Activated CD4-positive, alpha-beta T cell treated with anti-CD3 and anti-CD28 coated beads, Interleukin-2, amount 50 U/mL, for 16 hours (primary cell): ENCODE measurements at regions not wholly inside any gene's neighbourhood (a gene's known extent, or its start where the extent isn't known, plus 50 kb on each side); places are given as distances from the start of the nearest gene placed in this dataset.

Experiments used
- DNase-seq: peaks from one replicate; pipeline ENCODE4 v3.0.0-alpha.2; 2020

DNA sequence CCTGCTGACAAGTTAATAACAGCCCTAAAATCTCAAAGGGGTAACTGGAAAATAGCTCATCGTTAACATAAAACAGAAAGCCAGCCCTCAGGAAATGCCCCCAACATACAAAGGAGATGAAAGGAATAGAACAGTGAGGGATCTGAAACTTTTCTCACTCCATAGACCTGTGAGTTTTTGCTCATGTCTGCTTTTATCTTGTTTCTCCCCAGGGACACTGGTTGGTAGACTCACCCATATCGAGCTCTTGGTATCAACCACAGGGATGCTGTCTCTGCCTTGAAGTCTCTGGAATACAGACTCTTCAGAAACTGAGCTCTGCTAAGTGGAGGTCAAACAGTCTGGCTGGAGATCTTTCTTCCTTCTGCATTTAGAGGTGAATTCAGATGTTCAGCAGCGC lies 77.4 kb upstream of the CAMK1G start:
- no peak for DNase-seq

GRCh38 chr1:209509039-209509438 lies 74.5 kb upstream of the CAMK1G start:
- DNase-seq, result no peak

GRCh38 chr1:209510063-209510462 lies 73.5 kb upstream of the CAMK1G start:
- no peak for DNase-seq

- DNase-seq, result no peak
These were observed 72.3 kb upstream of the CAMK1G start for GRCh38 chr1:209511169-209511568.

DNA sequence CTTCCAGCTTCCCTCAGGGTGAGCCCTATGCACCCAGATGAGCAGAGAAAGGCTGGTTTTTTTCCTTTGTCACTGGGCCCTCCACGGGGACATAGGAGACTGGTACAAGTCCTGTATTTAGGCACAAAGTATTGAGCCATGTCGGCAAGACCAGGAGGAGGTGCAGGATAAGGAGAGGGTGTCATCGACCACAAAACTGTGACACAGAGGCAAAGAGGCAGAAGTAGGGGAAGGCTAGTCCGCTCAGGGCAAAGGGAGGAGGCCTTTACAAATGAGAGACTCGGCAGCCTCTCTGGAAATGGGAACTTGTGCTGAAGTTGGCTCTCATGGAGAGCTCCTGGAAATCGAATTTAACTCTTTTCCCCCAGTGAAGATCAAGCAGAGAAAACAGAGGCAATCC lies 70.7 kb upstream of the CAMK1G start:
- DNase-seq, result no peak

- DNase-seq, result peak; percentile 35
These were observed 70.3 kb upstream of the CAMK1G start for GRCh38 chr1:209513226-209513625.

- DNase-seq, result no peak
These were observed 66.5 kb upstream of the CAMK1G start for GRCh38 chr1:209516771-209517680.

- no peak for DNase-seq
These were observed 65.8 kb upstream of the CAMK1G start for GRCh38 chr1:209517681-209518050.

DNA sequence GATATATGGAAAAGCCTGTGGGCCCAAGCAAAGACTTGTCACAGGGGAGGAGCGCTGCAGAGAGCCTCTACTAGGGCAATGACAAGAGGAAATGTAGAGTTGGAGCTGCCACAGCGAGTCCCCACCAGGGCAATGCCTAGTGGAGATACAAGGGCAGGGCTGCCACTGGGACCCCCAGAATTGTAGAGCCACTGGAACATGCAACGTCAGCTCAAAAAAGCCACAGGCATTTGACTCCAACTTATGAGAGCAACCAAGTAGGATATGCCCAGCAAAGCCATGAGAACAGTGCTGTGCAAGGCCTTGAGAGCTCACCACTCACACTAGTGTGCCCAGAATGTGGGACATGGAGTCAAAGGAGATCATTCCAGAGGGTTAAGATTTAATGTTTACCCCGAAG lies 63.7 kb upstream of the CAMK1G start:
- no peak for DNase-seq

- no peak for DNase-seq
These were observed 60.7 kb upstream of the CAMK1G start for GRCh38 chr1:209522826-209523225.

DNA sequence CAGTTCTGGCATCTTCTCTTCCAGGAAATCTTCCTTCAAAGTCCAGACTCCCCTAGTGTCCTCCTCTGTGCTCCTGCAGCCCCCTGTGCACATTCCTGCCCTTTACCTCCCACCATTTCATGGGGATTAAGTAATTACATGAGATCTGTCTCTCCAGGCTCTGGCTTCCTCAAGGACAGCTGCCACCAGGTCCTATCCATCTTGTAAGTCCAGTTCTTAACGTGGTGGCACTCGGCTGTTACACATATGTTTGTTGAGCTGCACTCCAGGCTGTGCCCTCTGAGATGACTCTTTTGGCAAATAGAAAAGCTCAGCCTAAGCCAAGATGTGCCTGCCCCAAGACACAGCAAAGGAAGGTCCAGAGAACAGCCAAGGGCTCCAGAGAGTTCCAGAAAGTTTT lies 57.4 kb upstream of the CAMK1G start:
- DNase-seq, result no peak

GRCh38 chr1:209527372-209527771 lies 56.1 kb upstream of the CAMK1G start:
- no peak for DNase-seq

DNA sequence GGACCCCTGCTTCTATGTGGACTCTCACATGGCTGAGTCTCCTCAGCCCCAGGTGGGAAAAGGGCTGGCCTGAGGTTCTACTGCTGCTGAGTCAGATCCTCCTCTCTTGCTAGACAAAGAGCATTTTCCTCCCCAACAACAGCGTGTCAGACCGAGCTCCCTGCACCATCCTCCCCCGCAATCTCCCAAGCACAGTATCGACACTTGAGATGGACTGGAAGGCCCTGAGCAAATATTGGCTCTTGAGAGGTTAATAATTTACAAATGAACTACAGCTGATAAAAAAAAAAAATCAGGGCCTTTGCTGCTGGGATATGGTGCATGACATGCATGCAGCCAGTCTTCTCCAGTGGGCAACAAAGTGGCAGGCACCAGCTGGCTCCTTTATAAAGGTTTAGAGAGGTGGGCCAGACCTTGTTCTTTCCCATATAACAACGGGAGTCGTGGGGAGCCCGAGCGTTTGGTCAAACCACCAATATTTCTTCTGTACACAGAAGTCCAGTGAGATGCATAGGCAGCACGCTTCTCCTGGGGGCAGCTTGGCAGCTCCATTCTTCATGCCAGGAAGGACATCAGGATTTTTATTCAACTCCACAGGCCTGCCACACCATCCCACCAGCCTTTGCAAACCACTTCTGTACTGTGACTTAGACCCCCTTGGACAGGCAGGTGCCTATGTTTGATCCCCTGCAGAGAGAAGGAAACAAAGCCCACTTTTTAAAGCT lies 55.4 kb upstream of the CAMK1G start:
- DNase-seq, result no peak

DNA sequence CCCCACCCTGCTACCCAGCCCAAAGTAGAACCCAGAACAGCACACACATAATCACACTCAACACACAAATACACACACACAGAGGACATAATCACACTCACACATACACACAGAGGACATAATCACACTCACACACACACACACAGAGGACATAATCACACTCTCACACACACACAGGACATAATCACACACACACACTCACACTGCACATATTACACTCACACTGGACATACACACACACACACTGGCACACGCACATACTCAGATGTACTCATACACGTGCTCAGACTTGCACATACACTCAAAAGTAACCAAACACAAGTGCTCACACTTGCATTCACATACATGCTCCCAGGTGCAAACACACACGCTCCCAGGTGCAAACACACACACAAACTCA lies 54.3 kb upstream of the CAMK1G start:
- no peak for DNase-seq

DNA sequence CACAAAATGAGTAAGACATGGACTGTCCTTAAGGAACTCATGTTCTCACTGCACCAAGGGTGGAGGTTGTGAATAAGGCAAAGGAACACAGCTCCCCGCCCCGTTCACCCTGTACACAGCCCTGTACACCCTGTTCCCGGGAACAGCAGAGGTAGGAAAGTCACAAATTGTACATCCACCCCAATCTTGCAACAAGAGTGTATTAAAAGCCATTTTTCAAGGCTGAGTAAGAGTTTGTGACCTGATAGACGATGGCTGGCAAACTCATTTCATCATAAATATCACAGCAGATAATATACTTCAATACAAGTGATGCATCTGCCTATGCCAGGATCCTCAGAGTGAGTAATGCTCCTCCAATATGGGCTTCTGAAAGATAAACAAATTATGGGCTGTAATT lies 52.5 kb upstream of the CAMK1G start:
- DNase-seq, result no peak

DNA sequence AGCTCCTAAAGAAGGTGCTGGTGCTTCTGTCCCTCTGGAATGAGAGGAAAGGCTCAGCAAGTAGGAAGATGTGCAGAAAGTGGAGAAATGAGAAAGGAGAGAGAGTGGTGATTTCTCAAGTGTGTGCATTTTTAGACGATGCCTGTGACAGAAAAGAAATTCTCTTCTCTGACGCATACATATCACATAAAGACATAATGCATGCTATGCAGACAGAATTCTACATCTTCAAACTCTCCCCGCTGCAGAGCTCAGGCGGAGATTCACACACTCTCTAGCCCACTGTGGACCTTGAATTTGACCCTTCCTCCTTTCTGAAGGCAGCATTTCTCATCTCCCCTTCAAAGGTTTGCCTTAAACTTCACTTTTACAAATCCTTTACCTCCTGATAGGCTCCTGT lies 52.0 kb upstream of the CAMK1G start:
- DNase-seq, result no peak
